HCEC 1CT (cell line): ENCODE measurements at regions not wholly inside any gene's neighbourhood (a gene's known extent, or its start where the extent isn't known, plus 50 kb on each side); places are given as distances from the start of the nearest gene placed in this dataset.
"Not testable (repeated sequence)": the region's sequence is repeated elsewhere in the genome, so short reads cannot be mapped to it uniquely, and the experiment has no call there.

Source experiments
- DNase-seq: peaks from one replicate; pipeline ENCODE4 v3.0.0-alpha.2; 2017

- no peak for DNase-seq
Measured at GRCh38 chr18:78790960-78791359, 188.7 kb upstream of the SALL3 start.

- DNase-seq: no peak
Measured at GRCh38 chr18:78792094-78792493, 187.5 kb upstream of the SALL3 start.

GRCh38 chr18:78792736-78793135 is 186.9 kb upstream of the SALL3 start:
- DNase-seq: no peak

GRCh38 chr18:78793313-78794070 is 186.1 kb upstream of the SALL3 start:
- no peak for DNase-seq

- no peak for DNase-seq
Measured at GRCh38 chr18:78794071-78794430, 185.6 kb upstream of the SALL3 start.

- DNase-seq: no peak
Measured at GRCh38 chr18:78796693-78797455, 182.7 kb upstream of the SALL3 start.

- DNase-seq: no peak
Measured at GRCh38 chr18:78797499-78797898, 182.1 kb upstream of the SALL3 start.

GRCh38 chr18:78798402-78799175 is 181.0 kb upstream of the SALL3 start:
- DNase-seq: no peak

- DNase-seq: no peak
Measured at GRCh38 chr18:78799382-78800089, 180.1 kb upstream of the SALL3 start.

GRCh38 chr18:78800102-78800851 is 179.3 kb upstream of the SALL3 start:
- DNase-seq: not testable (repeated sequence)

GRCh38 chr18:78801011-78801410 is 178.6 kb upstream of the SALL3 start:
- DNase-seq: no peak

- no peak for DNase-seq
Measured at GRCh38 chr18:78803104-78803503, 176.5 kb upstream of the SALL3 start.

GRCh38 chr18:78804206-78805030 is 175.2 kb upstream of the SALL3 start:
- DNase-seq: no peak

GRCh38 chr18:78805840-78806239 is 173.8 kb upstream of the SALL3 start:
- no peak for DNase-seq

GRCh38 chr18:78807668-78808067 is 171.9 kb upstream of the SALL3 start:
- DNase-seq: no peak

GRCh38 chr18:78809845-78810244 is 169.8 kb upstream of the SALL3 start:
- DNase-seq: no peak

- DNase-seq: no peak
Measured at GRCh38 chr18:78810706-78811105, 168.9 kb upstream of the SALL3 start.

GRCh38 chr18:78812067-78812466 is 167.6 kb upstream of the SALL3 start:
- no peak for DNase-seq

- no peak for DNase-seq
Measured at GRCh38 chr18:78813156-78813555, 166.5 kb upstream of the SALL3 start.

GRCh38 chr18:78813936-78814710 is 165.5 kb upstream of the SALL3 start:
- DNase-seq: no peak

- no peak for DNase-seq
Measured at GRCh38 chr18:78814766-78815165, 164.9 kb upstream of the SALL3 start.
